ENCODE measurements at regions not wholly inside any gene's neighbourhood (a gene's known extent, or its start where the extent isn't known, plus 50 kb on each side); places are given as distances from the start of the nearest gene placed in this dataset.

DNA sequence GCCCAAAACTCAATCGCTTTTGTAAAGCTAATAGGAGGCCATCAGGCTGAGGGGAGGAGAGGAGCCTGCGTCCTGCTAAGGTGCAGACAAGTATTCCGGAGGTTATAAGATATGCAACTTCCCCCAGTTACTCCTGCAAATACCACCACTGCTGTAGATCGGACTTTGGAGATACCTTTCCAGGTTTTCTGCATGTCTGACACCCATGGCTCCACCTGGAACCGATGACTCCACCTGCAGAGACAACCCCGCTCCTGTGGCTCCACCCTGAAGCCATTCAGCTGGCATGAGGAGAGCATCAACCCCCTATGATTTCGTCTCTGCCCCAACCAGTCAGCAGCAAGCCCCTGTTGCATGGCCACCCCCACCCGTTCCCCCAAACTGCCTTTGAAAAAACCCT, 59.7 kb upstream of the SAMD5 start:
- no peak for TF ChIP-seq RCOR1 (IDR thresholded peaks at IDR 0.05; ENCODE audit: insufficient replicate concordance, low read length)
- TF ChIP-seq, protein P1, sequence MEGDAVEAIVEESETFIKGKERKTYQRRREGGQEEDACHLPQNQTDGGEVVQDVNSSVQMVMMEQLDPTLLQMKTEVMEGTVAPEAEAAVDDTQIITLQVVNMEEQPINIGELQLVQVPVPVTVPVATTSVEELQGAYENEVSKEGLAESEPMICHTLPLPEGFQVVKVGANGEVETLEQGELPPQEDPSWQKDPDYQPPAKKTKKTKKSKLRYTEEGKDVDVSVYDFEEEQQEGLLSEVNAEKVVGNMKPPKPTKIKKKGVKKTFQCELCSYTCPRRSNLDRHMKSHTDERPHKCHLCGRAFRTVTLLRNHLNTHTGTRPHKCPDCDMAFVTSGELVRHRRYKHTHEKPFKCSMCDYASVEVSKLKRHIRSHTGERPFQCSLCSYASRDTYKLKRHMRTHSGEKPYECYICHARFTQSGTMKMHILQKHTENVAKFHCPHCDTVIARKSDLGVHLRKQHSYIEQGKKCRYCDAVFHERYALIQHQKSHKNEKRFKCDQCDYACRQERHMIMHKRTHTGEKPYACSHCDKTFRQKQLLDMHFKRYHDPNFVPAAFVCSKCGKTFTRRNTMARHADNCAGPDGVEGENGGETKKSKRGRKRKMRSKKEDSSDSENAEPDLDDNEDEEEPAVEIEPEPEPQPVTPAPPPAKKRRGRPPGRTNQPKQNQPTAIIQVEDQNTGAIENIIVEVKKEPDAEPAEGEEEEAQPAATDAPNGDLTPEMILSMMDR (conservative IDR thresholded peaks at IDR 0.05; ENCODE audit: low read depth, low read length): no peak
- no peak for TF ChIP-seq MAZ (IDR thresholded peaks at IDR 0.05; ENCODE audit: borderline replicate concordance, low read depth, low read length)
- no peak for TF ChIP-seq SMC3 (IDR thresholded peaks at IDR 0.05; ENCODE audit: low read depth, low read length)
- no peak for TF ChIP-seq RAD21 (IDR thresholded peaks at IDR 0.05; ENCODE audit: low read length)
- 83% methylated on average over 3 of the region's 8 CpGs; no CpG with 5 or more reads in 1 of the 2 experiments for WGBS, 2 experiments (ENCODE audit: extremely low coverage in 2 of 2, insufficient read length in 1 of 2)
- Histone ChIP-seq H3K9me3 (ENCODE audit: control insufficient read depth, insufficient read depth, low read length) (no peaks in the 10 kb centered on the region), H3K36me3 (ENCODE audit: control insufficient read depth, insufficient read depth, low read length) (no peaks in the 10 kb centered on the region), H2BK5ac (ENCODE audit: low read depth, low read length, poor library complexity, severe bottlenecking) (no peak overlapping the region), H3K9ac (ENCODE audit: low read depth, low read length) (no peak overlapping the region), H4K5ac (ENCODE audit: low read depth, low read length) (no peak overlapping the region), H2BK15ac (ENCODE audit: low read depth, low read length) (no peak overlapping the region), H2AK5ac (ENCODE audit: low read depth, low read length) (no peak overlapping the region), H3K4me3 (ENCODE audit: insufficient read depth, low read depth, low read length) (no peak overlapping the region), H2BK20ac (ENCODE audit: low read depth, low read length) (no peak overlapping the region), H4K8ac (ENCODE audit: low read depth in 2 of 2, low read length in 2 of 2) (no peak overlapping the region), H3K4me2 (ENCODE audit: low read depth, low read length) (no peak overlapping the region), H3K14ac (replicated peaks; ENCODE audit: low read depth, low read length) (no peak overlapping the region), H3K56ac (ENCODE audit: extremely low read depth, insufficient read depth, low read length) (no peak overlapping the region), H3K4me1 (ENCODE audit: control insufficient read depth, insufficient read depth, low read length) (no peaks in the 10 kb centered on the region), H3K79me1 (ENCODE audit: low read depth in 1 of 2, low read length in 2 of 2) (no peaks in the 10 kb centered on the region), H3K23ac (ENCODE audit: low read depth, low read length) (no peak overlapping the region), H4K20me1 (ENCODE audit: insufficient read depth, low read length) (no peaks in the 10 kb centered on the region), H3K9me1 (ENCODE audit: insufficient read depth, low read length) (no peaks in the 10 kb centered on the region), H4K91ac (ENCODE audit: insufficient read depth, low read depth, low read length) (no peak overlapping the region), H2AK9ac (replicated peaks; ENCODE audit: low read depth, low read length, poor library complexity) (no peak overlapping the region), H3K27ac (ENCODE audit: insufficient read depth, low read length) (no peak overlapping the region), H2BK120ac (ENCODE audit: low read depth, low read length) (no peak overlapping the region), H3K4ac (ENCODE audit: low read depth, low read length) (no peak overlapping the region), H2AFZ (replicated peaks; ENCODE audit: low read length, poor library complexity) (no peak overlapping the region), H3K27me3 (ENCODE audit: control insufficient read depth, insufficient read depth, low read length) (0 out of 2 replicates have a peak, but pooled peaks cover 2% of the 10 kb centered on the region), H3K18ac (ENCODE audit: low read depth, low read length) (no peak overlapping the region)
- no TSS peak for BruUV-seq (replicated peaks)
- no peak for DNase-seq
- in situ Hi-C loops (cut with MboI; ENCODE audit: low sequenced_read_pairs) (no loop called here), dilution Hi-C loops (cut with HindIII; ENCODE audit: low sequenced_read_pairs, unreplicated experiment) (no loop called here), intact Hi-C loops (cut with micrococcal nuclease) (no loop called here)
- CTCF ChIA-PET: no interaction called here
- POLR2A ChIA-PET (ENCODE audit: unreplicated experiment): interaction anchor here (0.6 kb wide), 1 partner anchor 602 kb away, joined by 5 read pairs; no protein-coding TSS in a partner anchor
- ATAC-seq (ENCODE audit: low read depth): no peak

Measured in IMR-90 (cell line).